Subcutaneous abdominal adipose tissue (tissue), 5 donors: ENCODE measurements at regions not wholly inside any gene's neighbourhood (a gene's known extent, or its start where the extent isn't known, plus 50 kb on each side); places are given as distances from the start of the nearest gene placed in this dataset.

Experiments used
- H3K27ac ChIP-seq: one replicate; pipeline ENCODE4 v1.7.0; 2013; ENCODE audit warnings: low read depth, mild to moderate bottlenecking, inconsistent platforms, low read length, moderate library complexity
- H3K27me3 ChIP-seq, 5 donors: one replicate each; pipeline ENCODE4 v1.7.0; 2013; ENCODE audit warnings: low read length in 5 of 5, inconsistent platforms in 1 of 5; ENCODE audit not compliant: control insufficient read depth in 5 of 5, insufficient read depth in 4 of 5
- H3K36me3 ChIP-seq, 5 donors: one replicate each; pipeline ENCODE4 v1.7.0; 2013; ENCODE audit warnings: low read length in 5 of 5; ENCODE audit not compliant: control insufficient read depth in 5 of 5, insufficient read depth in 5 of 5
- H3K4me1 ChIP-seq, 5 donors: one replicate each; pipeline ENCODE4 v1.7.0; 2013; ENCODE audit warnings: low read length in 5 of 5, mild to moderate bottlenecking in 3 of 5, moderate library complexity in 1 of 5; ENCODE audit not compliant: control insufficient read depth in 5 of 5, insufficient read depth in 5 of 5
- H3K4me3 ChIP-seq, 5 donors: one replicate each; pipeline ENCODE4 v1.7.0; 2013; ENCODE audit warnings: low read length in 5 of 5, low read depth in 1 of 5
- H3K9ac ChIP-seq, 5 donors: one replicate each; pipeline ENCODE4 v1.7.0; 2013; ENCODE audit warnings: low read length in 5 of 5, mild to moderate bottlenecking in 4 of 5, moderate library complexity in 3 of 5
- H3K9me3 ChIP-seq, 5 donors: one replicate each; pipeline ENCODE4 v1.7.0; 2013; ENCODE audit warnings: low read length in 5 of 5; ENCODE audit not compliant: control insufficient read depth in 5 of 5
- donor health status: healthy.
- donor health status: healthy.
- donor health status: healthy.
- donor health status: healthy.
- donor health status: healthy.

GRCh38 chrX:80354966-80355465 lies 65.2 kb upstream of the TENT5D start:
- Histone ChIP-seq H3K36me3 (no peaks in the 10 kb centered on the region), H3K4me1 (no peaks in the 10 kb centered on the region), H3K27ac (no peak overlapping the region), H3K27me3 (peaks cover 0 to 12% (median 2%) of the 10 kb centered on the region in 5 donors), H3K9ac (no peak overlapping the region), H3K4me3 (no peak overlapping the region), H3K9me3 (peaks cover 0 to 4% (median 0%) of the 10 kb centered on the region in 5 donors)
